ENCODE measurements at regions not wholly inside any gene's neighbourhood (a gene's known extent, or its start where the extent isn't known, plus 50 kb on each side); places are given as distances from the start of the nearest gene placed in this dataset.

DNA sequence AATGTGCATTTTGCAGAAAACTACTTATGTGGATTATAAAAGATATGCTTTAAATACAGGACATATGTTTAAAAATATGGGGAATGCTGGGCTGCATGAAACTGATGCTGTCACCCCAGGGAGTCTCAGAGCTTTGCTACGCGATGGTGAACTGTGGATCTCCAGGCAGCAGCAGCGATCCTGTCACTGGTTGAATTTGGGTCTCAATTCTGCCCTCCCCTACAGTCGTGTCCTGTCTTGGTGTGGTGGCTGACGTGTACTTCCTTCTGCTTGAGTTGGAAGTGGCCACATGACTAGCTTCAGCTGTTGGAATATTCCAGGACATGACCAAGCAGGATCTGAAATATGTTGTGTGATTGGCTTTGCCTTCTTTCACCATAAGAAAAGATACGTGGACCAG lies 222.9 kb upstream of the AJAP1 start:
- Histone ChIP-seq H3K27me3 (replicated peaks; ENCODE audit: control insufficient read depth, insufficient read depth, low read length) (no peaks in the 10 kb centered on the region), H3K4me3 (replicated peaks; ENCODE audit: low read depth, low read length) (no peak overlapping the region), H3K36me3 (ENCODE audit: control insufficient read depth, insufficient read depth, low read length) (no peaks in the 10 kb centered on the region)
- TF ChIP-seq, protein P1, sequence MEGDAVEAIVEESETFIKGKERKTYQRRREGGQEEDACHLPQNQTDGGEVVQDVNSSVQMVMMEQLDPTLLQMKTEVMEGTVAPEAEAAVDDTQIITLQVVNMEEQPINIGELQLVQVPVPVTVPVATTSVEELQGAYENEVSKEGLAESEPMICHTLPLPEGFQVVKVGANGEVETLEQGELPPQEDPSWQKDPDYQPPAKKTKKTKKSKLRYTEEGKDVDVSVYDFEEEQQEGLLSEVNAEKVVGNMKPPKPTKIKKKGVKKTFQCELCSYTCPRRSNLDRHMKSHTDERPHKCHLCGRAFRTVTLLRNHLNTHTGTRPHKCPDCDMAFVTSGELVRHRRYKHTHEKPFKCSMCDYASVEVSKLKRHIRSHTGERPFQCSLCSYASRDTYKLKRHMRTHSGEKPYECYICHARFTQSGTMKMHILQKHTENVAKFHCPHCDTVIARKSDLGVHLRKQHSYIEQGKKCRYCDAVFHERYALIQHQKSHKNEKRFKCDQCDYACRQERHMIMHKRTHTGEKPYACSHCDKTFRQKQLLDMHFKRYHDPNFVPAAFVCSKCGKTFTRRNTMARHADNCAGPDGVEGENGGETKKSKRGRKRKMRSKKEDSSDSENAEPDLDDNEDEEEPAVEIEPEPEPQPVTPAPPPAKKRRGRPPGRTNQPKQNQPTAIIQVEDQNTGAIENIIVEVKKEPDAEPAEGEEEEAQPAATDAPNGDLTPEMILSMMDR (IDR thresholded peaks at IDR 0.05; ENCODE audit: insufficient read depth, low read length, poor library complexity, severe bottlenecking), result no peak
- no peak for DNase-seq (ENCODE audit: extremely low read depth, insufficient read length)

DNA sequence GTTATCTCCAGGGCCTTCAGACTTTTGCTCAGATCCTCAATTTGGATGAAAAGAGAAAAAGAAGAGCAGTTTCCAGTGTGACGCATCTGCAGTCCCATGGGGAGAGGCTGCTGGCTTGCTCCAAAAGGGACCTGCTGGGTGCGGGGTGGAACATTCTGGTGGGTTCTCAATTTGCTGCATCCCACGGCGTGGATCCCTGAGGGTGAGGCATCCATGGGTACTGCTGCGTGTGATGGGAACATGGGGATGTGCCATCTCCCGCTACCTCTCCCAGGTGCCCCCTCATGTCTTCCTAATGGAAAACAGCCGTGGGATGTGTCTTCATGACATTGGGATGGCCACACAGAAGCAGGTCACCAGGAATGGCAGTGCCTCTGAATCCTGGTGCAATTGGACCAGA lies 221.3 kb upstream of the AJAP1 start:
- Histone ChIP-seq H3K27me3 (replicated peaks; ENCODE audit: control insufficient read depth, insufficient read depth, low read length) (no peaks in the 10 kb centered on the region), H3K36me3 (ENCODE audit: control insufficient read depth, insufficient read depth, low read length) (no peaks in the 10 kb centered on the region), H3K4me3 (replicated peaks; ENCODE audit: low read depth, low read length) (no peak overlapping the region)
- DNase-seq (ENCODE audit: extremely low read depth, insufficient read length), result no peak
- TF ChIP-seq, protein P1 (IDR thresholded peaks at IDR 0.05; ENCODE audit: insufficient read depth, low read length, poor library complexity, severe bottlenecking), result no peak

DNA sequence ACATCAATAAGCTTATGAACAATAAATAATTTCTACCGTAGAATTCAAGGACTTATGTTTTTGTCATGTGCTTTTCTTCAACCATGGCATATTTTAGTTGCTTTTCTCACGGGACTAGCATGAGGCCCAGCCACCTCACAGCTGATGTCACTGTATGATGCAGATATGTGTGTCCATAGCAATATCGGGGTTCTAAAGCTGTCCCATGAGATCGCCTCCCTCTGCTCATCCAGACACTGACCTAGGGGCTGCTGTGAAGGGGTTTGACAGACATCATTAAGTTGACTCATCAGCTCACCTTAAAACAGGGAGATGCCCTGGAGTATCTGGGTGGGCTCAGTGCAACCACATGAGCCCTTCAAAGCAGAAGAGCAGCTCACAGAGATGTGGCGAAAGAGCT lies 210.3 kb upstream of the AJAP1 start:
- Histone ChIP-seq H3K27me3 (replicated peaks; ENCODE audit: control insufficient read depth, insufficient read depth, low read length) (no peaks in the 10 kb centered on the region), H3K36me3 (ENCODE audit: control insufficient read depth, insufficient read depth, low read length) (no peaks in the 10 kb centered on the region), H3K4me3 (replicated peaks; ENCODE audit: low read depth, low read length) (no peak overlapping the region)
- TF ChIP-seq, protein P1 (IDR thresholded peaks at IDR 0.05; ENCODE audit: insufficient read depth, low read length, poor library complexity, severe bottlenecking), result no peak
- no peak for DNase-seq (ENCODE audit: extremely low read depth, insufficient read length)

DNA sequence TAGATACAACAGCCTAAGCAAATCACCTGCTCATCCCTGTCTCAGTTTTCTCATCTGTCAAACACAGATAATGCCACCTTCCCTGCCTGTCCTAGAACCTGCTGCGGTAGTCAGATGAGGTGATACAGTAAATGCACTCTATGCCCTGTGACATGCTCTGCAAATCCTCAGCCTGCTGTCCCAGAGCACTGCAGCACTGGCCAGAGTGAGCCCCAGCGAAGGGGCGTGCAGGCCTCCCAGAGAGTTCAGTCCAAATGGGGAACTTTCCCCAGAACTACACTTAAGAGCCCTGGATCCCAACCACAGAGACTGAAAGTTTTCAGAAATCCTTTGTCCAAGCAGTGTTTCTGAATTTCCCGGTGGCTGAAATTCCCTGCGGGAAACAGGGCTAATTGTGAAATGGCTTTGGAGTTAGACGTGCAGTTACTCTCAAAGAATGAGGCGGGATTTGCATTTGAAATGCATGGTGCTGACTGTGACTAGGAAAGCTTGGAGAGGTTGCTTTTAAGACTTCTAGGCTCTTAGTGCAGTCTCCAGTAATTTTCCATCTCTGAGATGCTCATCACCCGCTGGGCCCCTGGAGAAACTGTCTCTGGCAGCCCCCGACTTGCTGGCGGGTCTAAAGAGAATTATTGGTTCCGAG lies 206.5 kb upstream of the AJAP1 start:
- H3K36me3 ChIP-seq (ENCODE audit: control insufficient read depth, insufficient read depth, low read length), result no peaks in the 10 kb centered on the region
- H3K27me3 ChIP-seq (replicated peaks; ENCODE audit: control insufficient read depth, insufficient read depth, low read length), result no peaks in the 10 kb centered on the region
- H3K4me3 ChIP-seq (replicated peaks; ENCODE audit: low read depth, low read length), result no peak overlapping the region
- no peak for DNase-seq (ENCODE audit: extremely low read depth, insufficient read length)
- TF ChIP-seq, protein P1 (IDR thresholded peaks at IDR 0.05; ENCODE audit: insufficient read depth, low read length, poor library complexity, severe bottlenecking), result no peak

DNA sequence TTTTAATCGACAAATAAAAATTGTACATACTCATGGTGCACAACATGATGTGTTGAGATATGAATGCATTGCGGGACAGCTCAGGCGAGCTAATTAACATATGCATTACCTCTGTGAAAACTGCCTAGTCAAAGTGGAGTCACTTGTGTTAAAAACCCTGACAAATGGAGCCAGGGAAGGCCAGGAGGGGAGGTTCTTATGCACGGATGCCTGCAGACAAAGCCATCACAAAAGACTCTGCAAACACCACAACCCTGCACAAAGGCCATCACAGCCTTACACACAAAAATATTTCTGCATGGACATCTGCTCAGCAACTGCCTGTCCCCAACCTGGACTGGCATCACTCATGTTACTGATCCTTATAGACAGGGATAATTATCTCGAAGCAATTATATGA lies 204.4 kb upstream of the AJAP1 start:
- H3K4me3 ChIP-seq (replicated peaks; ENCODE audit: low read depth, low read length), result no peak overlapping the region
- DNase-seq (ENCODE audit: extremely low read depth, insufficient read length), result no peak
- TF ChIP-seq, protein P1 (IDR thresholded peaks at IDR 0.05; ENCODE audit: insufficient read depth, low read length, poor library complexity, severe bottlenecking), result no peak
- no peaks in the 10 kb centered on the region for H3K36me3 ChIP-seq (ENCODE audit: control insufficient read depth, insufficient read depth, low read length)
- H3K27me3 ChIP-seq (replicated peaks; ENCODE audit: control insufficient read depth, insufficient read depth, low read length), result no peaks in the 10 kb centered on the region

DNA sequence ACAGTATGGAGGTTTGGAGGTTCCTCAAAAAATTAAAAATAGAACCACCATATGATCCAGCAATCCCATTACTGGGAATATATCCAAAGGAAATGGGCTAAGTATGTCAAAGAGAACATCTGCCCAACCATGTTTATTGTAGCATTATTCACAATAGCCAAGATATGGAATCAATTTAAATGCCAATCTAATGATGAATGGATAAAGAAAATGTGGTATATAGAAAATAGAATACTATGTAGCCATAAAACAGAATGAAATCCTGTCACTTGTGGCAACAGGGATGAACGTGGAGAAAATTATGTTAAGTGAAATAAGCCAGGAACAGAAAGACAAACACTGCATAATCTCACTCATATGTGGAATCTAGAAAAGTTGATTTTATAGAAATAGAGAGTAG lies 201.7 kb upstream of the AJAP1 start:
- Histone ChIP-seq H3K27me3 (replicated peaks; ENCODE audit: control insufficient read depth, insufficient read depth, low read length) (no peaks in the 10 kb centered on the region), H3K4me3 (replicated peaks; ENCODE audit: low read depth, low read length) (no peak overlapping the region), H3K36me3 (ENCODE audit: control insufficient read depth, insufficient read depth, low read length) (no peaks in the 10 kb centered on the region)
- DNase-seq (ENCODE audit: extremely low read depth, insufficient read length), result no peak
- TF ChIP-seq, protein P1 (IDR thresholded peaks at IDR 0.05; ENCODE audit: insufficient read depth, low read length, poor library complexity, severe bottlenecking), result no peak

Measured in GM06990 (cell line).